Peyer's patch (tissue), 4 donors: ENCODE measurements at regions not wholly inside any gene's neighbourhood (a gene's known extent, or its start where the extent isn't known, plus 50 kb on each side); places are given as distances from the start of the nearest gene placed in this dataset.
"Not testable (repeated sequence)": the region's sequence is repeated elsewhere in the genome, so short reads cannot be mapped to it uniquely, and the experiment has no call there.

Experiments used
- DNase-seq, 3 donors: peaks; one replicate each; pipeline ENCODE4 v3.0.0-alpha.2; 2017 to 2019
- H3K27ac ChIP-seq, 4 donors: fragments of 200-600 bp; sonication (generic); one replicate each; pipeline ENCODE4 v1.5.1; 2016 to 2019
- H3K27me3 ChIP-seq, 2 donors: fragments of 200-600 bp; sonication (generic); one replicate each; pipeline ENCODE4 v1.5.1; 2019
- H3K36me3 ChIP-seq, 3 donors: fragments of 200-600 bp; sonication (generic); one replicate each; pipeline ENCODE4 v1.5.1; 2016 to 2019
- H3K4me1 ChIP-seq, 4 donors: fragments of 200-600 bp; sonication (generic); one replicate each; pipeline ENCODE4 v1.5.1; 2016 to 2019
- H3K4me3 ChIP-seq, 4 donors: fragments of 200-600 bp; sonication (generic); 1 replicate in 3 of 4; 2 replicates in 1 of 4; pipeline ENCODE4 v1.5.1; 2016 to 2019; ENCODE audit warnings: mild to moderate bottlenecking in 1 of 4
- H3K9me3 ChIP-seq, 4 donors: fragments of 200-600 bp; sonication (generic); one replicate each; pipeline ENCODE4 v1.5.1; 2016 to 2019; ENCODE audit warnings: mild to moderate bottlenecking in 1 of 4
- CTCF ChIP-seq, 6 experiments: fragments of 450-650 bp in 4 of 6; fragments of 200-600 bp in 2 of 6; sonication (generic) in 1 of 6; IDR thresholded peaks; one replicate each; pipeline ENCODE4 v1.5.1; 2017 to 2019; ENCODE audit warnings: antibody characterized with exemption in 6 of 6, mild to moderate bottlenecking in 3 of 6, moderate library complexity in 1 of 6
- POLR2A ChIP-seq, 2 donors: fragments of 450-650 bp; IDR thresholded peaks; one replicate each; pipeline ENCODE4 v1.5.1; 2017; ENCODE audit warnings: antibody characterized with exemption in 2 of 2, mild to moderate bottlenecking in 2 of 2, moderate library complexity in 2 of 2

DNA sequence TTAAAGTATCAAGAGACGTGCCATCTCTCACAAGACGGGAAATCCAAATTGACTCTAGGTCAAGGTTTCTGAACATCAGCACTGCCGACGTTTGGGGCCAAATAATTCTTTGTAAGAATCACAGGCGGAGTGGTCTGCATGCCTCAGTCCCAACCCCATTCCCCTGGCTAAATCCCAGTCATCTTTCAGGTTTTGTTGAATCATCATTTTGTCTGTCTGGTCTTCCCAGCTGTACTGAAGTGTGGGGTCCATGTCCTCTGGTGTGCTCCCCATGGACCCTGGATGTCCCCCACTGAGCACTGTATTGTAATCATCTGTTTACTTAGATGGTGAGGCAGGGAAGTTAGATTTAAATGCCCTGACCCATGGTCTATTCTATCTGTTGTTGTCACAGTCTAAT is 103.6 kb upstream of the GALNT18 start:
- Histone ChIP-seq H3K4me1 (no peaks in the 10 kb centered on the region), H3K4me3 (no peak overlapping the region), H3K36me3 (no peaks in the 10 kb centered on the region), H3K27ac (no peak overlapping the region), H3K27me3 (no peaks in the 10 kb centered on the region), H3K9me3 (no peaks in the 10 kb centered on the region)
- TF ChIP-seq POLR2A (IDR thresholded peaks at IDR 0.05) = no peak
- TF ChIP-seq CTCF (IDR thresholded peaks at IDR 0.05) = no peak
- no peak for DNase-seq

GRCh38 chr11:11724994-11725393 is 103.2 kb upstream of the GALNT18 start:
- H3K27ac ChIP-seq = no peak overlapping the region
- H3K36me3 ChIP-seq = no peaks in the 10 kb centered on the region
- H3K4me1 ChIP-seq = no peaks in the 10 kb centered on the region
- DNase-seq = no peak
- TF ChIP-seq POLR2A (IDR thresholded peaks at IDR 0.05) (no peak), CTCF (IDR thresholded peaks at IDR 0.05) (no peak)
- H3K4me3 ChIP-seq = no peak overlapping the region
- H3K9me3 ChIP-seq = no peaks in the 10 kb centered on the region
- H3K27me3 ChIP-seq = no peaks in the 10 kb centered on the region

GRCh38 chr11:11722861-11723260 is 101.1 kb upstream of the GALNT18 start:
- TF ChIP-seq CTCF (IDR thresholded peaks at IDR 0.05) = no peak
- TF ChIP-seq POLR2A (IDR thresholded peaks at IDR 0.05) = no peak
- Histone ChIP-seq H3K9me3 (no peaks in the 10 kb centered on the region), H3K36me3 (no peaks in the 10 kb centered on the region), H3K4me3 (no peak overlapping the region), H3K27me3 (no peaks in the 10 kb centered on the region), H3K27ac (no peak overlapping the region), H3K4me1 (no peaks in the 10 kb centered on the region)
- DNase-seq = no peak

DNA sequence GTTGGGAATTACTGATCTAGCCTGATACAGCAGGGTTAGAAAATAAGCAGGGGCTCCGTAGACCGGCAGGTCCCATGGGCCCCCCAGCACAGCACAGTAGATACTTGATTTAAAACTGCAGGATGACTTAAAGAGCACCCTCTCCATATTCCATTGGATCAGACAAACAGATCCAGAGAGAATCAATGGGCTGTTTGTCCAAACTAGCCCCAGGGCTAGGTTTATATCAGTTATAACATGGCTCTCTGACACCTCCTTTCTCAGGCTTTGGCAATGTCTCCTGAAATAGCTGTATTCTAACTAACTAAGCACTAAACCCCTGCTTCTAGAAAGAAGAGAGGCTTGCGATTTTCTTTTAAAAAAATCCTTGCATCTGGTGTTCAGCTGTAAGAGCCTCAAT is 100.4 kb upstream of the GALNT18 start:
- Histone ChIP-seq H3K27me3 (no peaks in the 10 kb centered on the region), H3K27ac (no peak overlapping the region), H3K4me1 (no peaks in the 10 kb centered on the region), H3K4me3 (no peak overlapping the region), H3K36me3 (no peaks in the 10 kb centered on the region), H3K9me3 (no peaks in the 10 kb centered on the region)
- no peak for TF ChIP-seq CTCF (IDR thresholded peaks at IDR 0.05)
- TF ChIP-seq POLR2A (IDR thresholded peaks at IDR 0.05) = no peak
- DNase-seq = no peak

DNA sequence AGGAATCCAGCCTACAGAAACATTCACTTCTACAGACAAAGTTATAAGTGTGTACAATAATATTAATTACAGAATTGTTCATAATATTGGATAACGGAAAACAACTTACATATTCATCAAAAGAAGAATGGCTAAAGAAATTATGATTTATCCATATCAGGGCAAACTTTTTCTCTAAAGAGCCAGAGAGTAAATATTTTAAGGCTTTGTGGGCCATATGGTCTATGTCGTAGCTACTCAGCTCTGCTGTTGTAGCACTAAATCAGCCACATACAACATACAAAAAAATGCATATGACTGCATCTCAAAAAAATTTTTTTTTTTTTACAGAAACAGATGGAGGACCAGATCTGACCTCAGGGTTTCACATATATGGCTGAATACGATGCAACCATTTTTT is 96.7 kb upstream of the GALNT18 start:
- H3K27ac ChIP-seq = no peak overlapping the region
- H3K9me3 ChIP-seq = peaks cover 0 to 4% (median 2%) of the 10 kb centered on the region in 4 donors
- DNase-seq = no peak
- H3K4me3 ChIP-seq = no peak overlapping the region
- no peaks in the 10 kb centered on the region for H3K36me3 ChIP-seq
- no peaks in the 10 kb centered on the region for H3K4me1 ChIP-seq
- TF ChIP-seq POLR2A (IDR thresholded peaks at IDR 0.05) (no peak), CTCF (IDR thresholded peaks at IDR 0.05) (no peak)
- no peaks in the 10 kb centered on the region for H3K27me3 ChIP-seq

DNA sequence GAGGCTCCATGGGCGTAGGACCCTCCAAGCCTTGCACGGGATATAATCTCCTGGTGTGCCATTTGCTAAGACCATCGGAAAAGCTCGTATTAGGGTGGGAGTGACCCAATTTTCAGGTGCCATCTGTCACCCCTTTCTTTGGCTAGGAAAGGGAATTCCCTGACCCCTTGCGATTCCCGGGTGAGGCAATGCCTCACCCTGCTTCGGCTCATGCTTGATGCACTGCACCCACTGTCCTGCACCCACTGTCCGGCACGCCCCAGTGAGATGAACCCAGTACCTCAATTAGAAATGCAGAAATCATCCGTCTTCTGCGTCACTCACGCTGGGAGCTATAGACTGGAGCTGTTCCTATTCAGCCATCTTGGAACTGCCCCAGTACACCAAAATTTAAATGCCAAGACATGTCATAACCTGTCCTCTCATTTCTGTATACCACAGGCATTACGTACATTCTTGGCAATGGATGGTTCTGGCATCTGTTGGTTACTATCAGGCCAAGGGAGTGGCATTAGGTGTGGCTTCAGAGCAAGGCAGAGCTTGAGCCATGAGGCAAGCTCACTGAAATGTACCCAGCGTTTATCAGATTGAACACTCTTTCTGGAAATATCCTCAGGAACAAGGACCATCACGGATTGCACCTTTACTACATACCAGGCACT is 95.4 kb upstream of the GALNT18 start:
- H3K9me3 ChIP-seq = peaks cover 0 to 4% (median 2%) of the 10 kb centered on the region in 4 donors
- no peaks in the 10 kb centered on the region for H3K27me3 ChIP-seq
- no peak overlapping the region for H3K4me3 ChIP-seq
- DNase-seq = no peak
- no peaks in the 10 kb centered on the region for H3K4me1 ChIP-seq
- TF ChIP-seq POLR2A (IDR thresholded peaks at IDR 0.05) = no peak
- no peak for TF ChIP-seq CTCF (IDR thresholded peaks at IDR 0.05)
- H3K27ac ChIP-seq = no peak overlapping the region
- no peaks in the 10 kb centered on the region for H3K36me3 ChIP-seq

- H3K27ac ChIP-seq, H3K9me3 ChIP-seq, H3K36me3 ChIP-seq, DNase-seq, H3K4me1 ChIP-seq, H3K27me3 ChIP-seq, H3K4me3 ChIP-seq: not testable (repeated sequence)
These were observed 93.3 kb upstream of the GALNT18 start for GRCh38 chr11:11715075-11715474.
